ENCODE measurements at regions not wholly inside any gene's neighbourhood (a gene's known extent, or its start where the extent isn't known, plus 50 kb on each side); places are given as distances from the start of the nearest gene placed in this dataset.

DNA sequence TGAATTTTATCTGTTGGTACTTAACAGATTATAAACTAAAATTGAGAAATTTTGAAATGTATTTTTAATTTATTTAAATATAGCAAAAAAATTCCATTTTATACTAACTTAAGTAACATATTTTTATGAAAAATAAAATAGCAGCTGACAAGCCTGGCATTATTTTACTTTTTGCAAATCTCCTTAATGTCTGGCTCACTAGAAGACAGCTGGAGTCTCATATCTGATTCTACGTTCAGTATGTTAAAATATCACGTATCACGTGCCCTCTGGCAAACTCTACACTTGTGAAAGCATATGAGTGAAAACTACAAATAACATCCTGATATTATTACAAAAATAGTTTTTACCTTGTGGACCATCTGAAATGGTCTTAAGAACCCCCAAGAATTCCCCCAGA, 513.2 kb upstream of the NBEA start:
- no peak for TF ChIP-seq POLR2A (IDR thresholded peaks at IDR 0.05)
- TF ChIP-seq, protein P1, sequence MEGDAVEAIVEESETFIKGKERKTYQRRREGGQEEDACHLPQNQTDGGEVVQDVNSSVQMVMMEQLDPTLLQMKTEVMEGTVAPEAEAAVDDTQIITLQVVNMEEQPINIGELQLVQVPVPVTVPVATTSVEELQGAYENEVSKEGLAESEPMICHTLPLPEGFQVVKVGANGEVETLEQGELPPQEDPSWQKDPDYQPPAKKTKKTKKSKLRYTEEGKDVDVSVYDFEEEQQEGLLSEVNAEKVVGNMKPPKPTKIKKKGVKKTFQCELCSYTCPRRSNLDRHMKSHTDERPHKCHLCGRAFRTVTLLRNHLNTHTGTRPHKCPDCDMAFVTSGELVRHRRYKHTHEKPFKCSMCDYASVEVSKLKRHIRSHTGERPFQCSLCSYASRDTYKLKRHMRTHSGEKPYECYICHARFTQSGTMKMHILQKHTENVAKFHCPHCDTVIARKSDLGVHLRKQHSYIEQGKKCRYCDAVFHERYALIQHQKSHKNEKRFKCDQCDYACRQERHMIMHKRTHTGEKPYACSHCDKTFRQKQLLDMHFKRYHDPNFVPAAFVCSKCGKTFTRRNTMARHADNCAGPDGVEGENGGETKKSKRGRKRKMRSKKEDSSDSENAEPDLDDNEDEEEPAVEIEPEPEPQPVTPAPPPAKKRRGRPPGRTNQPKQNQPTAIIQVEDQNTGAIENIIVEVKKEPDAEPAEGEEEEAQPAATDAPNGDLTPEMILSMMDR (IDR thresholded peaks at IDR 0.05), result no peak

All from esophagus squamous epithelium (tissue), 4 donors.